Skin epidermis (tissue), 12 donors: ENCODE measurements at regions not wholly inside any gene's neighbourhood (a gene's known extent, or its start where the extent isn't known, plus 50 kb on each side); places are given as distances from the start of the nearest gene placed in this dataset.
A peak's percentile ranks its signal among the peaks of the same experiment; 100 is the strongest.

Source experiments
- H3K27ac ChIP-seq, 21 experiments: fragments of 200-600 bp; sonication (generic) in 11 of 21; one replicate each; pipeline ENCODE4 v1.5.0; 2020; ENCODE audit warnings: mild to moderate bottlenecking in 3 of 21, inconsistent platforms in 2 of 21, moderate library complexity in 2 of 21
- H3K4me3 ChIP-seq, 7 experiments: fragments of 200-600 bp; sonication (generic) in 2 of 7; one replicate each; pipeline ENCODE4 v1.5.0; 2020; ENCODE audit warnings: inconsistent platforms in 2 of 7, mild to moderate bottlenecking in 2 of 7, moderate library complexity in 1 of 7

DNA sequence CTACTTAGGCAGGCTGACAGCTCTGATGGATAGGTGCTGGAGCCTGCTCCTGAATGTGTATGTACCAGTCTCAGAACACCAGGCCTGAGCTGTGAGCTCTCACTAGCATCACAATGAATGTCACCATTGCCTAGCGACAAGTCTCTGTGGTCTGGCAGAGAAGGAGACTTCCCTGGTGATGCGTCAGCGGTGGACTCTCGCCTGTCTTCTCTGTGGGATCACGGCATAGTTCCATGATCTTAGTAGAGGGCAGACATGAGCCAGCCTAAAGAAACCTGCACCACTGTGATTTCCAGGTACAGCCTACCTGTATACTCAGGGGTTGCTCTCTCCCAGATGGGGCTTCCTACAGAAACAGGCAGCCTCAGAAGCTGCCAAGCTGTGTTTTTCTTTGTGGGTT lies 699.2 kb upstream of the TSPY4 start:
- Histone ChIP-seq H3K27ac (no peak overlapping the region), H3K4me3 (no peak overlapping the region)

DNA sequence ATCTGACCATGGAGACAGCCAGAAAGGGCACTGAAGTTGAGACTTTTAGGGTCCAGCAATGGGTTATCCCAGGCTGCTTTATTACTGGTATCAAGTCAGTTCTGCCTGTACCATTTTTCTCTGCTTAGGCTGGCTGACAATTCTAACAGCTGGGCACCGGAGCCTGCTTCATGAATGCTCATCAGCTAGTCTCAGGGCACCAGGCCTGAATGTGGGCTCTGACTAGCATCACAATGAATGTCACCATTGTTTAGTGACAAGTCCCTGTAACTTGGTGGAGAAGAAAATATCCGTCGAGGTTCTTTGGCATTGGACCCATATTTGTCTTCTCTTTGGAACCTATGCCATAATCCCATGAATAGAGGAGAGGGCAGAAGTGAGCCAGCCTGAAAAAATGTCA lies 692.3 kb upstream of the TSPY4 start:
- no peak overlapping the region for H3K4me3 ChIP-seq
- no peak overlapping the region for H3K27ac ChIP-seq

DNA sequence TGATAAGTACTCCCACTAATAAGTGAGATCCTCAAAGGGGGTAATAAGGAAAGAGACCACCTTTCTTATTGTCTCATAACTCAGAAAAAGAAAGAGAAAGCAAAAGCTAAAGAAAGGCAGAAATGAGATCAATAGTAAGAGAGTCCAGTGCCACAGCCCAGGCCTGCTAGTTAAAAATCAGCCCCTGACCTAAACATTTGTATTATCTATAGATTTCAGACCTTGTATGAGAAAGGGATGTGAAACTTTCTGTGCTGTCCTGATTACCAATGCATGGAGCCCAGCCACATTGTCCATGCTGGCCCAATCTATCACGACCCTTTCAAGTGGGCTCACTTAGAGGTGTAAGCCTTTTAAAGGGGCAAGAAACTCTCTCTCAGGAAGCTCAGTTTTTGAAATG lies 684.8 kb upstream of the TSPY4 start:
- Histone ChIP-seq H3K4me3 (no peak overlapping the region), H3K27ac (no peak overlapping the region)

DNA sequence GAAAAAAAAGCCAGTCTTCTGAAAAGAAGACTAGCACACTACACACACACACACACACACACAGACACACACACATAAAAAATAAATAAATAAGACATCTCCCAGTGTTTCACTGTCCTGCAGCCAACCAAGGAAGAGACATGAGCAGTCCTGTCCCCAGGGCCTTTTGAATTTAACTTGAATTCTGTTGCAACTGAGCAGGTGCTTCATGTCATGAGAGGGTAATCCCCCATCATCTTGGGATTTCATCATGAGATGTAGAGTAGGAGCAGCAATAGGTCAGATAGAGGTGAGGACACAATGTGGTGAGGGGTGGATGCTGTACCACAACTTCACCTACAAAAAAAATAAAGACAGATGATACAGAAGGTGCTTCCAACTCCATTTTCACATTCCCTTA lies 682.2 kb upstream of the TSPY4 start:
- Histone ChIP-seq H3K4me3 (no peak overlapping the region), H3K27ac (no peak overlapping the region)

DNA sequence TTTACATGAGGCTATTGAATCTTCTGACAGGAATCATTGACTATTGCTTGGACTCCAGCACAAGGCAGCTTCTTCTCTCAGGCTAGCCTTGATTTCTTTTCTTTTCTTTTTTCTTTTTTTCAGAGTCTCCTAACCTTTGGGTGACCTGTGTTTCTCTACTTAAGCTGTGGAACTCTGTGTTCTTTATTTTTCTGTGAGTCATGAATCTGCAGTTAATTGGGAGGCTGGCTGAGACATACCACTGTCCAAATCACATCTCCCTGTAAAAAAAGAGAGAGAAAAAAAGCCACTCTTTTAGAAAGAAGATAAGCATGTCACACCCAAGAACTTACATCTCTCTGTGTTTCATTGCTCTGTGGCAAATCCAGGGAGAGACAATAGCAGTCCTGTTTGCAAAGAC lies 681.2 kb upstream of the TSPY4 start:
- H3K27ac ChIP-seq, result no peak overlapping the region

DNA sequence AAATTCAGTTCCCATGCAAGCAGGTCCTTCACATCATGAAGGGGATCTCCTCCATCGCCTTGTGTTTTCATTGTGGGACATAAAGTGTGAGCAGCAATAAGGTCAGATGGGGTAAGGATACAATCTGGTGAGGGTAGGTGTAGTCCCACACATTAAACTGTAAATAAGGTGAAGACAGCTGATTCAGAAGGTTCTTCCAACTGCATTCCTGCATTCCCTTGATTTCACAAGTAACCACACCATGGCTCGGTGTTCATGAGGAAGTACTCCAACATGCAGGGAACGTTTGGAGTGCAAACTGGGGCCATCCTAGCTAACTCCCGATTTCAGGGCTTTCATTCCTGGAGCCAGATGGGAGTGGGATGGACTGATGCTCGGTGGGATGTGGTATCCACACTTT lies 680.7 kb upstream of the TSPY4 start:
- Histone ChIP-seq H3K27ac (no peak overlapping the region), H3K4me3 (no peak overlapping the region)

More for the DNA sequence above, 681.2 kb upstream of the TSPY4 start:
- no peak overlapping the region for H3K4me3 ChIP-seq

DNA sequence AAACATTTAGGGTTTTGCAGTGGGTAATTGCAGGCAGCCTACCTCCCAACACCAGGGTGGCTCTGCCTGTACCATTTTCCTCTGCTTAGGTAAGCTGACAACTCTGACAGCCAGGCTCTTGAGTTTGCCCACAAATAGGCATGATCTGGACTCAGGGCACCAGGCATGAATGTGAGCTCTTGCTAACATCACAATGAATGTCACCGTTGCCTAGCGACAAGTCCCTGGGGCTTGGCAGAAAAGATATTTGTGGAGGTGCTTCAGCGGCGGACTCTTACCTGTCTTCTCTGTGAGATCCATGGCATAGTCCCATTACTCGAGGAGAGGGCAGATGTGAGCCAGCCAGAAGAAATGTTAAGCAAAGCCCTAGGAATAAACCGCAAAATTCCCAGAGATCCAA lies 677.5 kb upstream of the TSPY4 start:
- no peak overlapping the region for H3K27ac ChIP-seq
- H3K4me3 ChIP-seq, result no peak overlapping the region

DNA sequence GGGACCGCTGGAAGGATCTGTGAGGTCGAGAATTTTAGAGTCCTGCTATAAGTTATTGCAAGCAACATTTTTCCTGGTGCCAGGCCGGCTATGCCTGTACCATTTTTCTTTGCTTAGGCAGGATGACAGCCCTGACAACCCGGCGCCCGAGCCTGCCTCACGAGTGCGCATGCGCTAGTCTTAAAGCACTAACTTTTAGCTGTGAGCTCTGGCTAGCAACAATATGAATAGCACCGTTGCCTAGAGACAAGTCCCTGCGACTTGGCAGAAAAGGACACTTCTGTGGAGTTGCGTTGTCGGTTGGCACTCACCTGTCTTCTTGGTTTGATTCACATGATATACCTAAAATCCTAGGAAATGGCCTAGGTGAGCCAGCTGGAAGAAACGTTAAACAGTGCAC lies 663.4 kb upstream of the TSPY4 start:
- Histone ChIP-seq H3K27ac (no peak overlapping the region), H3K4me3 (no peak overlapping the region)

DNA sequence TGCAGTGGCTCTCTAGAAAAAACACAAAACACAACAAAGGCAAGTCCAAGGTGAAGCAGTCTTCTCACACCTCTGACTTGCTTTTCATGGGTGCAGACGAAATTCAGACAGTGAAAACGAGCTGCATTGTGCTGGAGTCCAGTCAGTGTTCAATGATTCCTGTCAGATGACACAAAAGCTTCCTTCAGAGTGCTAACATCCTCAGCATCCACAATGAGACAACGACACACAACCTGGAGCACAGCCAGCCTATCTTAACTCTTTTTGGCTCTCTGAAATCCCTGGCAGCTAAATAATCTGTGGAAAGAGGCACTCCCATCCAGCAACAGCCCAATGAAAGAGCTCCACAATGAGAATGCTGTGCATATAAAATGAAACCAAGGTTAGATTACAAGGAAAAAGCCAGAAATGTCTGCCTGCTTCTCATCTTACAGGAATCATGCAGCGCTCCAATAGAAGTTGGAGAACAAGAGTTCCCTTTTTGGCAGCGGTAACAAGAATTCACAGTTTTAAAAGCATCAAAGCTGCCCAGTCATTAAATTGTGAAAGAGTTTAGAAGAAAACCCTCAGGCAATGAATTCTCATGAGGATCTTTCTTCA lies 659.8 kb upstream of the TSPY4 start:
- no peak overlapping the region for H3K4me3 ChIP-seq

DNA sequence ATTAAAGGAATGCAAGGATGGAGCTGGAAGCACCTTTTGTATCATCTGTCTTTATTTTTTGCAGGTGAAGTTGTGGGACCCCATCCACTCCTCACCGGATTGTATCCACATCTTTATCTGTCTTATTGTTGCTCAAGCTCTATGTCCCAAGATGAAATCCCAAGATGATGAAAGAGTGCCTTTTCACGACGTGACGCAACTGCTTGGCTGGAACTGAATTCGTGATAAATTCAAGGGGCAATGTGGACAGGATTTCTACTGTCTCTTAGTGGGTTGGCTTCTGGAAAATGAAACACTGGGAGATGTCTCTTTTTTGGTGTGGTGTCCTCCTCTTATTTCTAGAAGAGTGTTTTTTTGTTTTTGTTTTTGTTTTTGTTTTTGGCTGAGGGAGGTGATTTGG lies 650.1 kb upstream of the TSPY4 start:
- Histone ChIP-seq H3K4me3 (no peak overlapping the region), H3K27ac (no peak overlapping the region)

More for the DNA sequence above, 659.8 kb upstream of the TSPY4 start:
- no peak overlapping the region for H3K27ac ChIP-seq

DNA sequence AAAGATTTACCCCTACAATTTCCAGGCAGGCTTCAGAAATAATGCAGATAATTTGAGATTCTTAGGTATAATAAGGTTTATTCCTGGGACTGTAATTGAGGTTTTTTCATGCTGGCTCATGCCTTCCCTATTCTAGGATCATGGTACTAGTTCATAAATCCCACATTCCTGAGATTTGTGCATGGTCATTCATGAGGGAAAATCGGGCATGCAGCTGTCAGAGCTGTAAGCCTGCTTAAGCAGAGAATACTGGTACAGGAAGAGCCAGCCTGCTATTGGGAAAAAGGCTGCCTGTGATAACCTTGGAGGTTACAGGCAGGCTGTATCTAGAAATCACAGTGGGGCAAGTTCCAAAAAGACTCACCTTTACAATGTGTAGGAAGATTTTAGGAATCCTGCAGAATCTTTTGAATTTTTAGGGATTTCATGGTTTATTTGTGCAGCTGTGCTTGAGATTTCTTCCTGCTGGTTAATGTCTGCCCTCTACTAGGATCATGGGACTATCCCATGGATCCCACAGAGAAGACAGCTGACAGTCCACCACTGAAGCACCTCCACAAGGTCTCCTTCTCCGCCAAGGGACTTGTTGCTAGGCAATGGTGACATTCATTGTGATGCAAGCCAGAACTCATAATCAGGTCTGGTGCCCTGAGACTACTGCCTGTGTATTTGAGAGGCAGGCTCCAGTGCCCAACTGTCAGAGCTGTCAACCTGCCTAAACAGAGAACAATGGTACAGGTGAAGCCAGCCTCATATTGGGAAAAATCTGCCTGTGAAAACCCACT lies 646.2 kb upstream of the TSPY4 start:
- Histone ChIP-seq H3K27ac (no peak overlapping the region), H3K4me3 (no peak overlapping the region)

DNA sequence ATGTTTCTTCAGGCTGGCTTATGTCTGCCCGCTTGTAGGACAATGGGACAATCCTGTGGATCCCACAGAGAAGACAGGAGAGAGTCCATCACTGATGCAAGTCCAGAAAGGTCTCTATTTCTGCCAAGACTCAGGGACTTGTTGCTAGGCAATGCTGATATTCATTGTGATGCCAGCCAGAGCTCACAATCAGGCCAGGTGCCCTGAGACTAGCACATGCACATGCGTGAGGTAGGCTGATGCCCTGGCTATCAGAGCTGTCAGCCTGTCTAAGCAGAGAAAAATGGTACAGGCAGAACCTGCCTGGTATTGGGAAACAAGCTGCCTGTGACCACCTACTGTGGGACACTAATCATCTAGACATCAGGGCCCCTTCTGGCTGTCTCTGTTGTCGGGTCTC lies 638.7 kb upstream of the TSPY4 start:
- H3K4me3 ChIP-seq, result no peak overlapping the region

DNA sequence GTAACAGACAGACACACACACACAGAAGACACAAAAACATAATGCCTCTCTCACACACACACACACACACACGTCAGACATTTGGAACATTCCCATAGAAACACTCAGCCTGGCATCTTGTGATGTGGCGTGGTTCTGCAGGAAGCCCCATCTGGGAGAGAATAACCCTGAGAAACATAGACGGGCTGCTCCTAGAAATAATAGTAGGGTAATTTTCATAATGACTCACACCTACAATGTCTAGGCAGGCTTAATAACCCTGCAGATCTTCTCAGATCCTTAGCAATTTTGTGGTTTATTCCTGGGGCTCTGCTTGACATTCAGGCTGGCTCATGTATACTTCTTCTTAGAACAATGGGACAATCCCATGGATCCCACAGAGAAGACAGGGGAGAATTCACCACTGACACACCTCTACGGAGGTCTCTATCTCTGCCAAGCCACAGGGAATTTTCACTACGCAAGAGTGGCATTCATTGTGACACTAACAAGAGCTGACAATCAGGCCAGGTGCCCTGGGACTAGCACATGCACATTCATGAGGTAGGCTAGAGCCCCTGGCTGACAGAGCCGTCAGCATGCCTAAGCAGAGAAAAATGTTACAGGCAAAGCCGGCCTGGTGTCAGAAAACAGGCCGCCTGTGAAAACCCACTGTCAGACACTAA lies 631.5 kb upstream of the TSPY4 start:
- H3K27ac ChIP-seq, result peak overlapping the region in 2 of 21 experiments; percentile 21 to 22
- no peak overlapping the region for H3K4me3 ChIP-seq

More for the DNA sequence above, 638.7 kb upstream of the TSPY4 start:
- H3K27ac ChIP-seq, result no peak overlapping the region

DNA sequence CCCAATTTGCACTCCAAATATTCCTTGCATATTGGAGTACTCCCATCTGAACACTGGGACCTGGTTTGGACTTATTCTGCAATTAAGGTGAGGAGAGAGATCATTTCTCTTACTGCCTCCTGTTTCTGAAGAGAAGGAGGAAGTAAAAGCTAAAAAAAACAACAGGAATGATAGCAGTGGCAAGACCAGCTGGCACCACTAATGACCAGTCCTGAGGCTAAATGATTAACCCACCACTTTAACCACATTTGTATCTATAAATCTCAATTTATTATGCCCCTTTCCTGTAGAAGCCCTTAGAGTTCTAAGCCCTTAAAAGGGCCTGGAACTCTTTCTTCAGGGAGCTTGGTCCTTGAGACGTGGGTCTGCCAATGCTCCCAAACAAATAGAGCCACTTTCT lies 625.0 kb upstream of the TSPY4 start:
- Histone ChIP-seq H3K4me3 (no peak overlapping the region), H3K27ac (no peak overlapping the region)

DNA sequence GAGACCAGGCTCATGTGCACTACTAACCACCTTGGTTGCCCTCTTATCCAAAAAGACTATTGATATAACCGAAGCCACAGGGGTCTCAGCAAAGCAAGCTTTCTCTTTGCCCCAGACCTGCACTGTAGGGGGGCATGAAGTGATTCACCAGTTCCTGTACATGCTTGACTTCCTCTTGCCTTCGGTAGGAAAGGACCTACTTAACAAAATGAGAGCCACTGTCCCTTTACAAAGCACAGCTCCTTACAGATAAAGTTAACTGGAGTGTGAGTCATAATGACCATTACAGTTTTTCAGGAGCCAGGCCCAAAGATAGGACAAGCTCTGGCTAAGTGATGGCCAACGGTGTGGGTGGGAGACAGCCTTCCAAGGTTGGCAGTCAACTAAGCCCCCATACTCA lies 622.0 kb upstream of the TSPY4 start:
- H3K27ac ChIP-seq, result no peak overlapping the region

DNA sequence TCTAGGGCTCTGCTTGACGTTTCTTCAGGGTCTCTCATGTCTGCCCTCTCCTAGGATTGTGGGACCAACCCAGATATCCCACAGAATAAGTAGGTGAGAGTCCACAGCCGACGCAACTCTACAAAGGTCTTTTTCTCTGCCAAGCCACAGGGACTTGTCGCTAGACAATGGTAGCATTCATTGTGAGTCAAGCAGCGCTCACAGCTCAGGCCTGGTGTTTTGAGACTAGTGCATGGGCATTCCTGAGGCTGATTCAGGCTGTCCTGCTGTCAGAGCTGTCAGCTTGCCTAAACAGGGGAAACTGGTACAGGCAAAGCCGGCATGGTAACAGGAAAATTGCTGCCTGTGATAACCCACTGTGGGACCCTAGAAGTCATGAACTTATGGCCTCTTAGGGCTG lies 610.6 kb upstream of the TSPY4 start:
- Histone ChIP-seq H3K27ac (no peak overlapping the region), H3K4me3 (no peak overlapping the region)

More for the DNA sequence above, 622.0 kb upstream of the TSPY4 start:
- H3K4me3 ChIP-seq, result no peak overlapping the region

DNA sequence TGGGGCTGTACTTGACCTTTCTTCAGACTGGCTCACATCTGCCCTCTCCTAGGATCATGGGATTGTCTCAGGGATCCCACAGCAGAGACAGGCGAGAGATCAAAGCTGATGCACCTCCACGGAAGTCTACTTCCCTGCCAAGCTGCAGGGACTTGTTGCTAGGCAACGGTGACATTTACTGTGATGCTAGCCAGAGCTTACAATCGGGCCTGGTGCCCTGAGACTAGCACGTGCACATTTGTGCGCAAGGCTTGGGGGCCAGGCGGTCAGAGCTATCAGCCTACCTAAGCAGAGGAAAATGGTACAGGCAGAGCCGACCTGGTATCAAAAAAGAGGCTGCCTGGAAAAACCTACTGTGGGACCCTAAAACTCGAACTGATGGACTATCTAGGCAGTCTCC lies 607.3 kb upstream of the TSPY4 start:
- no peak overlapping the region for H3K27ac ChIP-seq

DNA sequence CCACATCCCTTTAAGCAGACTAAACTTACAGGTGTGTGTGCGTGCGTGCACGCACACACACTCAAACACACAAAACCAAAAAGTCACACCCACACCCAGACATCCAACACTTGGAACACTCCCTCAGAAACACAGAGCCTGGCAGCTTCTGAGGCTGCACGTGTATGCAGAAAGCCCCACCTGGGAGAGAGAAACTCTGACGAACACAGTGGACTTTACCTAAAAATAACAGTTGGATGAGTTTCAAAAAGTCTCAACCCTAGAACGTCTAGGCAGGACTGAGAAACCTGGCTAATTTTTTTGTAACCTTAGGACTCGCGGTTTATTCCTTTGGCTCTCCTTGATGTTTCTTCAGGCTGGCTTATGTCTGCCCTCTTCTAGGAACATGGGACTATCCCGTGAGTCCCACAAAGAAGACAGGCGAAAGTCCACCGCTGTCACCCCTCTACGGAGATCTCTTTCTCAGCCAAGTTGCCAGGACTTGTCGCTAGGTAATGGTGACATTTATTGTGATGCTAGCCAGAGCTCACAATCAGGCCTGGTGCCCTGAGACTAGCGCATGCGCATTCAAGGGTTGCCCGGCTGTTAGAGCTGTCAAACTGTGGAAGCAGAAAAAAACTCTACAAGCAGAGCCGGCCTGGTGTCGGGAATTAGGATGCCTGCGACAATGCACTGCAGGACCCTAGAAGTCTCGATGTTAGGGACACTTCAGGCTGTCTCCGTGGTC lies 595.8 kb upstream of the TSPY4 start:
- Histone ChIP-seq H3K4me3 (no peak overlapping the region), H3K27ac (no peak overlapping the region)

More for the DNA sequence above, 607.3 kb upstream of the TSPY4 start:
- H3K4me3 ChIP-seq, result no peak overlapping the region

DNA sequence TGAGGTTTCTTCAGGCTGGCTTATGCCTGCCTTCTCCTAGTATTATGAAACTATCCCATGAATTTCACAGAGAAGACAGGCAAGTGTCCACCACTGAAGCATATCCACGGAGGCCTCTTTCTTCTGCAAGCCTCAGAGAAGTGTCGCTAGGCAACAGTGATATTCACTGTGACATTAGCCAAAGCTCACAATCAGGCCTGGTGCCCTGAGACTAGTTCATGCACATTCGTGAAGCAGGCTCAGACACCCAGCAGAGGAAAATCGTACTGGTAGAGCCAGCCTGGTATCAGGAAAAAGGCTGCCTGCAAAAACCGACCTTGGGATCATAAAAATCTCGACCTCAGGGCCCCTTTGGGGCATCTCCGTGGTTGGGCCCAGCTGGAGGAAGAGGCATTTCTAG lies 573.1 kb upstream of the TSPY4 start:
- no peak overlapping the region for H3K4me3 ChIP-seq

DNA sequence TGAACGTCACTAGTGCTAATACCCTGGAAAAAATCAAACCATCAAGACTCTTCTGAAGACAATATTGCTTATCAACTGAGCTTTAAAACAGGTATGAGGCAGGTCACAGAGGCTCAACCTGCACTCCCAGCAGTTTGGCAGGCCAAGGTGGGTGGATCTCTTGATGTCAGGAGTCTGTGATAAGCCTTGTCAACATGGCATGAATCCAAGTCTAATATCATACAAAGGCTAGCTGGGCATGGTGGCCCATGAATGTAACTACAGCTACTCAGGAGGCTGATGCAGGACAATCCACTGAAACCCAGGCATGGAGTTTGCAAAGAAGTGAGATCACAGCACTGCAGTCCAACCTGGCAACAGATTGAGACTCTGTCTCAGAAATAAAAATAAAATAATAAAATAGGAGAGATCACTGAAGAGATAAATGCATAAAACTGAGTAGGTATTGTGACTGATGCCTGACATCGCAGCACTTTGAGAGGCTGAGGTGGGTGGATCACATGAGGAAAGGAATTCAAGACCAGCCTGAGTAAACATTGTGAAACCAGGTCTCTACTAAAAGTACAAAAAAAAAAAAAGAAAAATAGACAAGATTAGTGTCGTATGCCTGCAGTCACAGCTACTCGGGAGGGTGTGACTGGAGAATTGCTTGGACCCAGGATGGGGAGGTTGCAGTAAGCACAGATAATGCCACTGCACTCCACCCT lies 555.9 kb upstream of the TSPY4 start:
- Histone ChIP-seq H3K27ac (no peak overlapping the region), H3K4me3 (no peak overlapping the region)

More for the DNA sequence above, 573.1 kb upstream of the TSPY4 start:
- no peak overlapping the region for H3K27ac ChIP-seq
